Natural killer cell (primary cell): ENCODE measurements at regions not wholly inside any gene's neighbourhood (a gene's known extent, or its start where the extent isn't known, plus 50 kb on each side); places are given as distances from the start of the nearest gene placed in this dataset.

Source experiments
- ATAC-seq, 3 donors: fragments of 150-1000 bp in 2 of 3; fragments of 200-7000 bp in 1 of 3; cut with Tn5 transposase; 1 replicate in 1 of 3; 2 replicates in 2 of 3; pipeline ENCODE4 v1.10.0; 2021; ENCODE audit warnings: mild to moderate bottlenecking in 2 of 3, moderate library complexity in 2 of 3
- DNase-seq, 2 donors: peaks; one replicate each; pipeline versions ENCODE4 v3.0.0 to v3.0.0-alpha.2; 2013 to 2021; ENCODE audit warnings: mixed read lengths in 1 of 2
- H3K27ac ChIP-seq: one replicate; pipeline ENCODE4 v1.5.1; 2013; ENCODE audit warnings: mild to moderate bottlenecking, low read length
- H3K27me3 ChIP-seq: one replicate; pipeline ENCODE4 v1.6.1; 2013; ENCODE audit warnings: low read length; ENCODE audit not compliant: control insufficient read depth, insufficient read depth
- H3K36me3 ChIP-seq: one replicate; pipeline ENCODE4 v1.6.1; 2013; ENCODE audit warnings: low read length; ENCODE audit not compliant: control insufficient read depth, insufficient read depth
- H3K4me1 ChIP-seq: one replicate; pipeline ENCODE4 v1.6.1; 2013; ENCODE audit warnings: low read length; ENCODE audit not compliant: control insufficient read depth, insufficient read depth
- H3K4me3 ChIP-seq: one replicate; pipeline ENCODE4 v1.5.1; 2013; ENCODE audit warnings: low read length
- H3K9me3 ChIP-seq: one replicate; pipeline ENCODE4 v1.6.1; 2013; ENCODE audit warnings: low read length; ENCODE audit not compliant: control insufficient read depth, insufficient read depth
- H3K27ac Mint-ChIP-seq, 2 donors: one replicate each; pipeline ENCODE4 v1.8.0; 2022; ENCODE audit warnings: mild to moderate bottlenecking in 2 of 2, mixed read lengths in 2 of 2, moderate library complexity in 1 of 2
- H3K27me3 Mint-ChIP-seq, 2 donors: one replicate each; pipeline ENCODE4 v1.8.0; 2022; ENCODE audit warnings: low read depth in 2 of 2, mixed read lengths in 2 of 2
- H3K36me3 Mint-ChIP-seq: one replicate; pipeline ENCODE4 v1.8.0; 2022; ENCODE audit warnings: mixed read lengths
- H3K4me1 Mint-ChIP-seq, 2 donors: one replicate each; pipeline ENCODE4 v1.8.0; 2022; ENCODE audit warnings: mixed read lengths in 2 of 2
- H3K4me3 Mint-ChIP-seq: one replicate; pipeline ENCODE4 v1.8.0; 2022; ENCODE audit warnings: mild to moderate bottlenecking, moderate library complexity, mixed read lengths
- H3K9me3 Mint-ChIP-seq, 2 donors: one replicate each; pipeline ENCODE4 v1.8.0; 2022; ENCODE audit warnings: mixed read lengths in 2 of 2
- WGBS: methylation state at CpG from one replicate; pipeline ENCODE4 v1.1.7; 2013; ENCODE audit warnings: missing lambda C conversion rate; ENCODE audit not compliant: insufficient coverage; 5-methylcytosine and 5-hydroxymethylcytosine counted together
- intact Hi-C: fragments of 100-400 bp; cut with micrococcal nuclease; formaldehyde crosslinking; loops from one replicate; pipeline ENCODE4 v1.14.2; 2022
- TF ChIP-seq, protein P1 (sequence below): fragments of 200-600 bp; IDR thresholded peaks from one replicate; pipeline ENCODE4 v1.8.0; 2022; ENCODE audit warnings: antibody characterized with exemption

DNA sequence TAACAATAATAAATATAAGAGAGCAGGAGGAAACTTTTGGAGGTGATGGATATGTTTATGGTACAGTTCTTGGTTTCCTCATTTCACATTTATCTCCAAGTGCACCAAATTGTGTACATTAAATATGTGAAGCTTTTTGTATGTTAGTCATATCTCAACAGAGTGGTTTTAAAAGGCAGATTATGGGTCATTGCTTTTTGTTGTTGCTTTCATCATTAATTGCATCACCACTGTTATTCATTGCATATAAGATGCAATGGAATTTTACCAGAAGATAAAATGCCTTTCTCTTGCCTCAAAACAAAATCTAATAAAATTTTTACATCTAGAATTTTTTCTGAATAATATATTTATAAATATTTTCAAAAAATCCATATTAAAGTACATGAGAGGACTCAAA lies 1198.9 kb upstream of the GBE1 start:
- Mint-ChIP-seq H3K27me3 (no peaks in the 10 kb centered on the region), H3K4me3 (no peak overlapping the region), H3K27ac (no peak overlapping the region), H3K4me1 (no peaks in the 10 kb centered on the region), H3K36me3 (peaks cover 6% of the 10 kb centered on the region), H3K9me3 (peaks cover 7 to 8% of the 10 kb centered on the region in 2 donors)
- Histone ChIP-seq H3K27ac (no peak overlapping the region), H3K4me3 (no peak overlapping the region), H3K36me3 (no peaks in the 10 kb centered on the region), H3K9me3 (no peaks in the 10 kb centered on the region), H3K27me3 (no peaks in the 10 kb centered on the region), H3K4me1 (no peaks in the 10 kb centered on the region)
- no peak for DNase-seq
- ATAC-seq = no peak
- TF ChIP-seq, protein P1, sequence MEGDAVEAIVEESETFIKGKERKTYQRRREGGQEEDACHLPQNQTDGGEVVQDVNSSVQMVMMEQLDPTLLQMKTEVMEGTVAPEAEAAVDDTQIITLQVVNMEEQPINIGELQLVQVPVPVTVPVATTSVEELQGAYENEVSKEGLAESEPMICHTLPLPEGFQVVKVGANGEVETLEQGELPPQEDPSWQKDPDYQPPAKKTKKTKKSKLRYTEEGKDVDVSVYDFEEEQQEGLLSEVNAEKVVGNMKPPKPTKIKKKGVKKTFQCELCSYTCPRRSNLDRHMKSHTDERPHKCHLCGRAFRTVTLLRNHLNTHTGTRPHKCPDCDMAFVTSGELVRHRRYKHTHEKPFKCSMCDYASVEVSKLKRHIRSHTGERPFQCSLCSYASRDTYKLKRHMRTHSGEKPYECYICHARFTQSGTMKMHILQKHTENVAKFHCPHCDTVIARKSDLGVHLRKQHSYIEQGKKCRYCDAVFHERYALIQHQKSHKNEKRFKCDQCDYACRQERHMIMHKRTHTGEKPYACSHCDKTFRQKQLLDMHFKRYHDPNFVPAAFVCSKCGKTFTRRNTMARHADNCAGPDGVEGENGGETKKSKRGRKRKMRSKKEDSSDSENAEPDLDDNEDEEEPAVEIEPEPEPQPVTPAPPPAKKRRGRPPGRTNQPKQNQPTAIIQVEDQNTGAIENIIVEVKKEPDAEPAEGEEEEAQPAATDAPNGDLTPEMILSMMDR = no peak
- intact Hi-C loops = no loop called here

GRCh38 chr3:82957696-82958095 lies 1196.3 kb upstream of the GBE1 start:
- H3K27me3 ChIP-seq = no peaks in the 10 kb centered on the region
- no peaks in the 10 kb centered on the region for H3K27me3 Mint-ChIP-seq
- H3K36me3 Mint-ChIP-seq = peaks cover 6% of the 10 kb centered on the region
- peaks cover 9 to 10% of the 10 kb centered on the region in 2 donors for H3K9me3 Mint-ChIP-seq
- no peak overlapping the region for H3K4me3 Mint-ChIP-seq
- ATAC-seq = no peak
- TF ChIP-seq, protein P1 = no peak
- DNase-seq = no peak
- H3K4me1 Mint-ChIP-seq = no peaks in the 10 kb centered on the region
- H3K27ac Mint-ChIP-seq = no peak overlapping the region
- H3K27ac ChIP-seq = no peak overlapping the region
- 63% methylated on average over 5 of the region's 6 CpGs for whole genome bisulfite sequencing
- H3K9me3 ChIP-seq = no peaks in the 10 kb centered on the region
- no peaks in the 10 kb centered on the region for H3K36me3 ChIP-seq
- intact Hi-C loops = no loop called here
- no peaks in the 10 kb centered on the region for H3K4me1 ChIP-seq
- no peak overlapping the region for H3K4me3 ChIP-seq

- intact Hi-C loops = no loop called here
- Histone ChIP-seq H3K9me3 (no peaks in the 10 kb centered on the region), H3K27me3 (no peaks in the 10 kb centered on the region), H3K27ac (no peak overlapping the region), H3K4me1 (no peaks in the 10 kb centered on the region), H3K36me3 (no peaks in the 10 kb centered on the region), H3K4me3 (no peak overlapping the region)
- Mint-ChIP-seq H3K27me3 (no peaks in the 10 kb centered on the region), H3K4me3 (no peak overlapping the region), H3K9me3 (peaks cover 9 to 10% of the 10 kb centered on the region in 2 donors), H3K27ac (no peak overlapping the region), H3K4me1 (no peaks in the 10 kb centered on the region), H3K36me3 (peaks cover 6% of the 10 kb centered on the region)
- no peak for DNase-seq
- WGBS = 50% methylated on average over 1 of the region's 1 CpG
- TF ChIP-seq, protein P1 = no peak
- no peak for ATAC-seq
Observed at GRCh38 chr3:82957079-82957478, 1195.6 kb upstream of the GBE1 start.

GRCh38 chr3:82954486-82954885 lies 1193.0 kb upstream of the GBE1 start:
- 73% methylated on average over 1 of the region's 1 CpG for whole genome bisulfite sequencing
- Histone ChIP-seq H3K4me3 (no peak overlapping the region), H3K27ac (no peak overlapping the region), H3K4me1 (no peaks in the 10 kb centered on the region), H3K27me3 (no peaks in the 10 kb centered on the region), H3K9me3 (peaks cover 4% of the 10 kb centered on the region), H3K36me3 (no peaks in the 10 kb centered on the region)
- Mint-ChIP-seq H3K4me1 (no peaks in the 10 kb centered on the region), H3K36me3 (no peaks in the 10 kb centered on the region), H3K9me3 (peaks cover 5 to 6% of the 10 kb centered on the region in 2 donors), H3K27ac (no peak overlapping the region), H3K4me3 (no peak overlapping the region), H3K27me3 (no peaks in the 10 kb centered on the region)
- ATAC-seq (no peak), DNase-seq (no peak)
- TF ChIP-seq, protein P1 = no peak
- intact Hi-C loops = no loop called here
